ENCODE measurements at regions not wholly inside any gene's neighbourhood (a gene's known extent, or its start where the extent isn't known, plus 50 kb on each side); places are given as distances from the start of the nearest gene placed in this dataset.
"Not testable (repeated sequence)": the region's sequence is repeated elsewhere in the genome, so short reads cannot be mapped to it uniquely, and the experiment has no call there.

- no peak for DNase-seq
Observed at GRCh38 chr7:79714081-79714480, 260.6 kb upstream of the MAGI2 start.

GRCh38 chr7:79713276-79713675, 259.8 kb upstream of the MAGI2 start:
- DNase-seq, result peak; percentile 2

- DNase-seq, result no peak
Observed at GRCh38 chr7:79711660-79712059, 258.2 kb upstream of the MAGI2 start.

GRCh38 chr7:79709574-79710409, 256.3 kb upstream of the MAGI2 start:
- no peak for DNase-seq

GRCh38 chr7:79702116-79702515, 248.6 kb upstream of the MAGI2 start:
- no peak for DNase-seq

GRCh38 chr7:79692015-79692414, 238.5 kb upstream of the MAGI2 start:
- DNase-seq, result no peak

- no peak for DNase-seq
Observed at GRCh38 chr7:79691074-79691473, 237.6 kb upstream of the MAGI2 start.

GRCh38 chr7:79684384-79684783, 230.9 kb upstream of the MAGI2 start:
- no peak for DNase-seq

- no peak for DNase-seq
Observed at GRCh38 chr7:79683916-79684315, 230.4 kb upstream of the MAGI2 start.

- DNase-seq, result no peak
Observed at GRCh38 chr7:79683185-79683890, 229.9 kb upstream of the MAGI2 start.

GRCh38 chr7:79681454-79681853, 228.0 kb upstream of the MAGI2 start:
- no peak for DNase-seq

- no peak for DNase-seq
Observed at GRCh38 chr7:79673969-79674368, 220.5 kb upstream of the MAGI2 start.

GRCh38 chr7:79673421-79673820, 220.0 kb upstream of the MAGI2 start:
- no peak for DNase-seq

GRCh38 chr7:79668292-79668691, 214.8 kb upstream of the MAGI2 start:
- DNase-seq, result no peak

GRCh38 chr7:79666472-79666871, 213.0 kb upstream of the MAGI2 start:
- no peak for DNase-seq

- DNase-seq, result peak; percentile 9
Observed at GRCh38 chr7:79664884-79665676, 211.6 kb upstream of the MAGI2 start.

- DNase-seq, result no peak
Observed at GRCh38 chr7:79658304-79658703, 204.8 kb upstream of the MAGI2 start.

- no peak for DNase-seq
Observed at GRCh38 chr7:79653136-79653631, 199.7 kb upstream of the MAGI2 start.

GRCh38 chr7:79652619-79653018, 199.2 kb upstream of the MAGI2 start:
- no peak for DNase-seq

- DNase-seq, result no peak
Observed at GRCh38 chr7:79647711-79648110, 194.2 kb upstream of the MAGI2 start.

GRCh38 chr7:79646278-79646677, 192.8 kb upstream of the MAGI2 start:
- DNase-seq, result no peak

- no peak for DNase-seq
Observed at GRCh38 chr7:79636849-79637248, 183.4 kb upstream of the MAGI2 start.

- DNase-seq, result not testable (repeated sequence)
Observed at GRCh38 chr7:79625921-79626320, 172.5 kb upstream of the MAGI2 start.

Measured in tongue (tissue), 1 donor.